Hippocampal formation (tissue), 2 donors: ENCODE measurements at regions not wholly inside any gene's neighbourhood (a gene's known extent, or its start where the extent isn't known, plus 50 kb on each side); places are given as distances from the start of the nearest gene placed in this dataset.
"Not testable (repeated sequence)": the region's sequence is repeated elsewhere in the genome, so short reads cannot be mapped to it uniquely, and the experiment has no call there.

Source experiments
- DNase-seq, 2 donors: peaks; one replicate each; lab custom pipeline; 2025; lab: John Stamatoyannopoulos, UW

DNA sequence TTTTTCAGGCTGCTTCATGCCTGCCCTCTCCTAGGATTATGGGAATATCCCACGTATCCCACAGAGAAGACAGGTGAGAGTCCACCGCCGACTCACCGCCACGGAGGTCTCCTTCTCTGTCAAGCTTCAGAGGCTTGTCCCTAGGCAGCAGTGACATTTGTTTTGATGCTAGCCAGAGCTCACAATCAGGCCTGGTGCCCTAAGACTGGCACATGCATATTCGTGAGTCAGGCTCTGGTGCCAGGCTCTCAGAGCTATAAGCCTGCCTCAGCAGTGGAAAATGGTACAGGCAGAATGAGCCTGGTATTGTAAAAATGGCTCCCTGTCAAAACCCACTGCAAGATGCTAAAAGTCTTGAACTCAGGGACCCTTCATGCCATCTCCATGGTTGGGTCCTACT is 65.5 kb downstream of the RBMY1A1 start:
- DNase-seq = no peak

DNA sequence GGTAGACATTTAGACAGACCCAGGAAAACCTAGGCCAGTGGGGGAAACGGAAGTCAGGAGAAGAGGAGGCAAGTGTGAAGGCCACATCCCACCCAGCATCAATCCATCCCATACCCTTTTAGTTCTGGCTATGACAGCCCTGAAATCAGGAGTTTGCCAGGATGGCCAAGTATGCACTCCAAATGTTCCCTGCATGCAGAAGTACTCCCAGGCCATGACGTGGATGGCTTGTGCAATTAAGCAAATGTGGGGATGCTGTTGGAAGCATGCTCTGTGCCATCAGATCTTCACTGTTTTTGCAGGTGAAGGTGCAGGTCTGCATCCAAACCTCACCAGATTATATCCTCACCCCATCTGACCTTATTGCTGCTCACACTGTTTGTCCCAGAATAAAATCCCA is 66.8 kb downstream of the RBMY1A1 start:
- no peak for DNase-seq

- DNase-seq = peak in 1 of 2 donors; percentile 65
Observed at GRCh38 chrY:21602590-21602989, 67.9 kb downstream of the RBMY1A1 start.

DNA sequence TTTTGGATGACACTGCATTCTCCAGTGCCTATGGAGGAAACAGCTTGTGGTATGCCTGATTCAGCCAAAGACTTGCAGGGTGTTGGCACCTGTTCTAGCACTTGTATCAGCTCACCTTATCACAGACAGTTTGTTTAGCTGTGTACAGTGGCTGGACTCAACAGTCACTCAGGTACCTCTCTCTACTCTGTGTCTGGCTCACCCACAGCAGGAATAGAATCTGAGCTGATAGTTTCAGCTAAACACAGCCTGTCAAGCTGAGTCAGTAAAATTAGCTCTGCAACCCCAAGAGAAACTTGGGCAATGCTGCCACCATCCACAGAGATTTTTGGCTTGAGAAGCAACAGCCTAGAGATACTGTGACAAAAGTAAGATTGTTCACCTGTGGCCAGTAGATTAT is 101.5 kb downstream of the RBMY1A1 start:
- DNase-seq = no peak

DNA sequence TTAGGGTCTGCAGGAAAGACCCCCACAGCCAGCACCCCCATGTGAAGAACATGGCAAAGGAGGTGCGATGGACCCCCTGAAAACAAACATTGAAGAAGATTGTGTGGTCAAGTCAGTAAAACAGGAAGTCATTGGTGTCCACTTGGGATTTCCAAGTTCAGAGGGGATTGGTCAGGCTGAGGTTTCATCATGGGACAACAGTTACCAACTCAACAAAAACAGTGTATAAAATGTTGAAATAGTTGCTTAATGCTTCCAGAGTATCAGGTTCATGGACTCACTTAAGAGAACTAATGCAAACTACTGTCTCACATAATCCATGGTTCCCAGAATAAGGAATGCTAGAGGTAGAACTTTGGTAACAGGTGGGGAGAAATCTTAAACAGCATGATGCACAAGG is 115.8 kb downstream of the RBMY1A1 start:
- no peak for DNase-seq

DNA sequence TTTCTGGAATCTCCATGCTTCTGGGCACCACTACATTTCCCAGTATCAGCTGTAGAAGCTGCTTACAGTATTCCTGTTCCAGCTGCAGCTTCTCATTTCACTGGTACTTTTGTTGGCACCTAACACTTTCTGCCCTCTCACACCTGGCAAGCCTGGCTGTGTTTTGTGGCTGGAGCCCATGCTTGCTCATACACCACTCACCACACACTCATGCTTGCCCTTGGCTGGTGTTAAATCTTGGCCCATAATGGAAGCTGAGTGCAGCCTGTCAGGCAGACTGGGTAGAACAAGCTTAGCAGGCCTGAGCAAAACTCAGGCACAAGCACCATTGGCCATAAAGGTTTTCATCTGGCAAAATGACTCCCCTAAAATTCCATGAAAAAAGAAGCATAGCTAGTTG is 124.4 kb downstream of the RBMY1A1 start:
- DNase-seq = not testable (repeated sequence)

GRCh38 chrY:21679590-21679989 is 144.9 kb downstream of the RBMY1A1 start:
- DNase-seq = not testable (repeated sequence)

GRCh38 chrY:21686369-21686768 is 151.7 kb downstream of the RBMY1A1 start:
- not testable (repeated sequence) for DNase-seq

DNA sequence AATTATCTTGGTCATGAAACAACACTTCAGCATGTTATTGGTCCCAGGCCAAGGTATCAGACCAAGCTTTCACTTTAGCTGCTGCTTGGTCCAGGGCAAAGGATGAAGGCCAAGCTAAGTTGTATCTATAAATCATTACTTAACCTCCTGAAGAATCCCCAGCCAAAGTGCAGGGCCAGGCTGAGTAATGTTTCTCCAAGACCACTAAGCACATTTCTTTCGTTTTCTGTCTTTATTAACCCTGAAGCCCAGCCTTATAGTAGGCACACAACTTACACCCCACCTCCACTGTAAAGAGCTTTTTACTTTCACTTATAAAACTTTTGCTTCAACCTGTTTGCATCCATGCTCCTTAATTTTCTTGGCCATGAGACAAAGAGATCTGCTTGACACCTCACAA is 167.3 kb downstream of the RBMY1A1 start:
- not testable (repeated sequence) for DNase-seq

- not testable (repeated sequence) for DNase-seq
Observed at GRCh38 chrY:21702927-21703326, 168.2 kb downstream of the RBMY1A1 start.

- DNase-seq = no peak
Observed at GRCh38 chrY:21705309-21705708, 170.6 kb downstream of the RBMY1A1 start.

GRCh38 chrY:21706611-21707010 is 171.9 kb downstream of the RBMY1A1 start:
- DNase-seq = not testable (repeated sequence)

- not testable (repeated sequence) for DNase-seq
Observed at GRCh38 chrY:21735489-21736060, 158.8 kb downstream of the RBMY1D start.

DNA sequence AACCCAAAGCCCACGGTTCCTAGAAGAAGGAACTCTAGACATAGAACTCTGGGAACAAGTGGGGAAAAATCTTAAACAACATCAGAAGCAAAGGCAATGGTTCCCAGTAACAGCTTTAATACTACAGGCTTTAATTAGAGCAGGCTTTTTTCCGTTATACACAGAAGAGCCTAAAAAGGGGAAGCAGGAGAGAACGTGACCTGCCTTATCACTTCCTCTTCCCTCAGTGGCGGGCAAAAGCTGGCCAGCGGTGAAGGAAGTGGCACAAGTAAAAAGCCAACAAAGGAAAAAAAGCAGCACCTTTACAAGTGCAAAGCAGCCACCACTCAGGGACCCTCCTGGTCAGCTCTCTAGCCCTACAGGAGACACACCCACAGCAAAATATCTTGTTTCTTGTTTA is 149.3 kb downstream of the RBMY1D start:
- not testable (repeated sequence) for DNase-seq

DNA sequence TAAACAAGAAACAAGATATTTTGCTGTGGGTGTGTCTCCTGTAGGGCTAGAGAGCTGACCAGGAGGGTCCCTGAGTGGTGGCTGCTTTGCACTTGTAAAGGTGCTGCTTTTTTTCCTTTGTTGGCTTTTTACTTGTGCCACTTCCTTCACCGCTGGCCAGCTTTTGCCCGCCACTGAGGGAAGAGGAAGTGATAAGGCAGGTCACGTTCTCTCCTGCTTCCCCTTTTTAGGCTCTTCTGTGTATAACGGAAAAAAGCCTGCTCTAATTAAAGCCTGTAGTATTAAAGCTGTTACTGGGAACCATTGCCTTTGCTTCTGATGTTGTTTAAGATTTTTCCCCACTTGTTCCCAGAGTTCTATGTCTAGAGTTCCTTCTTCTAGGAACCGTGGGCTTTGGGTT is 134.1 kb downstream of the RBMY1D start:
- not testable (repeated sequence) for DNase-seq

- DNase-seq = not testable (repeated sequence)
Observed at GRCh38 chrY:21767824-21768223, 126.5 kb downstream of the RBMY1D start.

DNA sequence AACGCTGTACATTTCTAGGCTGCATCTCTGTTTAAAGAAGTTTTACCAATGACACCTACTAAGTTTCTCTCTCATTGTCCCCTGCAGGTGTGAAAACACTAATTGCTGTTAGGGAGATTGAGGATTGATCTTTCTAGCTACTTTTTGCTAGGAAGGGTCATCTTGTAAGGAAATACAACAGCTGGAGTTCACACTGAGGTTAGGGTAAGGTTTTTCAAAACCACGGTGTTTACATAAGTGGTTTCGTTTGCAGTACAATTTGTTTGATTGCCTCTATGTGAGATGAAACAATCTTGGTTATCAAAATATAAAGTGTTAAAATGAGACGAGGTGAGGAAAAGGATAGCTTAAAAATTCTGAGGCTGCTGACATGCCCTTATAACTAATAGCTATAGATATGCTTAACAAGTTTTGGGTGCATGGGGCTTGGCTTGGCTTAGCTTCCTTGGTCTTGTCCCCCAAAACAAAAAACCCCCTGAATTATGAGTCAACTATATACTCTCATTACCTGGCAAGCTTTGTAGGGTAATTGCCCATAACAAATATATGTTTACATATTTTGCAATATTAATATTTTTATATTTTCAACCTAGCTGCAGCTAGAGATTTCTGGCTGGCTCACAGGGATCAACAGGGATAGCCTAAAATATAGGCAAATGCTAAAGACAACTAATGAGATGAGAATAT is 112.0 kb downstream of the RBMY1D start:
- DNase-seq = not testable (repeated sequence)

DNA sequence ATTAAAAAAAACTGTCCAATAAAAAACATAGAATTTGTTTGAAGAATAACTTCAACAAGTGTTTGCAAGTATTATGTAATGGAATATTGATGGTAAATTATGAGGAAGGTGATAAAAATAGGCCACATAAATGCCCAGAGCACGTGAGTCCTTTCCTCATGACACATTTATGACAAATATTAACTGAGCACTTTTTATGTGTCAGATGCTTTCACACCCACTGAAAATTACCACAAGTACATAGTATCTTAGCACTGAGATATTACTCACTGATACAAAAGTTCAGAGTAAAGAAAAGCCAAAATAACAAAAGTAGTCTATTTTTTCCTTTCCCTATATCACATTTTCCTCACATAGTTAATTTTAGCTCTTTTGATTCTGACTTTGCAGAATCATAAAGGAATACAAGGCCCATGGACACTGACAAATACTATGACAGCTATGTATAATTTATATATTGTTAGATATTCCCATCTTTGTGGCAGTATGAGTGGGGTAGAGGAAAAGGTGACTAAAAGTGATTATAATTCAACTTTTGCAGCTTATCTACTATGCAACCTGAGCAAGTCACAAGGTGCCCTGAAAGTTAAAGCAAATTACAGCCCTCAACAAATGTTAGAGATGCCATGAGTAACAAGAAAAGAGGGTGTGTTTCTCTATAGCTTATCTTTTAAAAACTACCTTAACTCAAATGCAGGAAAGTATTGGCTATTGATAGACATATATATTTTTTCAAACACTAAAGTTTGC is 80.7 kb downstream of the RBMY1D start:
- no peak for DNase-seq

GRCh38 chrY:21814491-21814890 is 79.8 kb downstream of the RBMY1D start:
- no peak for DNase-seq

DNA sequence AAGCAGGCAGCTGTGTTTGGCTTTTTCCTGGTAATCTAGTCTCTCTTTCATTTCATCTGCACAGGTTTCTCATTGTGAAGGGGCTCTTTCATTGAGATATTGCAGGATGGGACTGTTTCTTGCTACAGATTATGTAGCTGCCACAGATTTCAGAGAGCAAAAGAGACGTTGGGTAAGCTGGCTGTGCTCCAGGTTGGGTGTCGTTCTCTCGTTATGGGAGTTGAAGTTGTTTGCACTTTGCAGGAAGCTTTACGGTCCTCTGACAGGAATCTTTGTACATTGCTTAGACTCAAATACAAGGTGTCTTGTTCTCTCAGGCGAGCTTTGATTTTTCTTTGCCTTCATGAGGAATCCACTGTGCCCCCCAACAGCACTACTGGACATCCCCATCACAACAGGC is 72.4 kb downstream of the RBMY1D start:
- no peak for DNase-seq

GRCh38 chrY:21827593-21827992 is 66.7 kb downstream of the RBMY1D start:
- DNase-seq = no peak
